GM21619 (cell line): ENCODE measurements at regions not wholly inside any gene's neighbourhood (a gene's known extent, or its start where the extent isn't known, plus 50 kb on each side); places are given as distances from the start of the nearest gene placed in this dataset.
"Not testable (repeated sequence)": the region's sequence is repeated elsewhere in the genome, so short reads cannot be mapped to it uniquely, and the experiment has no call there.

ENCODE experiments used
- ATAC-seq: cut with Tn5 transposase; IDR thresholded peaks from one replicate; pipeline ENCODE4 v1.9.1; 2021; ENCODE audit not compliant: unreplicated experiment

- no peak for ATAC-seq
Observed at GRCh38 chr12:25424211-25424731, 128.8 kb downstream of the LMNTD1 start.

GRCh38 chr12:25423355-25424050 is 129.6 kb downstream of the LMNTD1 start:
- ATAC-seq, result no peak

GRCh38 chr12:25422241-25422640 is 130.8 kb downstream of the LMNTD1 start:
- ATAC-seq, result no peak

GRCh38 chr12:25421651-25422167 is 131.4 kb downstream of the LMNTD1 start:
- ATAC-seq, result no peak

GRCh38 chr12:25420116-25420515 is 133.0 kb downstream of the LMNTD1 start:
- no peak for ATAC-seq

- ATAC-seq, result no peak
Observed at GRCh38 chr12:25419595-25419994, 133.5 kb downstream of the LMNTD1 start.

GRCh38 chr12:25417071-25417470 is 136.0 kb downstream of the LMNTD1 start:
- no peak for ATAC-seq

GRCh38 chr12:25416516-25416915 is 136.6 kb downstream of the LMNTD1 start:
- ATAC-seq, result no peak

GRCh38 chr12:25415004-25415403 is 138.1 kb downstream of the LMNTD1 start:
- no peak for ATAC-seq

- ATAC-seq, result no peak
Observed at GRCh38 chr12:25412735-25413134, 140.3 kb downstream of the LMNTD1 start.

- ATAC-seq, result no peak
Observed at GRCh38 chr12:25404955-25405354, 148.1 kb downstream of the LMNTD1 start.

- ATAC-seq, result no peak
Observed at GRCh38 chr12:25401547-25402345, 151.0 kb upstream of the KRAS start.

GRCh38 chr12:25397001-25397400 is 146.3 kb upstream of the KRAS start:
- no peak for ATAC-seq

GRCh38 chr12:25395227-25395626 is 144.5 kb upstream of the KRAS start:
- ATAC-seq, result no peak

GRCh38 chr12:25394775-25395174 is 144.0 kb upstream of the KRAS start:
- ATAC-seq, result not testable (repeated sequence)

GRCh38 chr12:25394025-25394424 is 143.3 kb upstream of the KRAS start:
- ATAC-seq, result no peak

GRCh38 chr12:25391346-25391745 is 140.6 kb upstream of the KRAS start:
- ATAC-seq, result not testable (repeated sequence)

GRCh38 chr12:25388183-25388582 is 137.5 kb upstream of the KRAS start:
- no peak for ATAC-seq

- no peak for ATAC-seq
Observed at GRCh38 chr12:25387732-25388050, 137.0 kb upstream of the KRAS start.

GRCh38 chr12:25386831-25387731 is 136.4 kb upstream of the KRAS start:
- no peak for ATAC-seq

- ATAC-seq, result no peak
Observed at GRCh38 chr12:25384893-25385248, 134.1 kb upstream of the KRAS start.
